Dedifferentiated amniotic fluid mesenchymal stem cell (primary cell): ENCODE measurements at regions not wholly inside any gene's neighbourhood (a gene's known extent, or its start where the extent isn't known, plus 50 kb on each side); places are given as distances from the start of the nearest gene placed in this dataset.
"Not testable (repeated sequence)": the region's sequence is repeated elsewhere in the genome, so short reads cannot be mapped to it uniquely, and the experiment has no call there.

Experiments used
- DNase-seq: peaks from one replicate; pipeline ENCODE4 v3.0.0-alpha.2; 2016; ENCODE audit errors: extremely low spot score

GRCh38 chr6:30832864-30833263 lies 51.5 kb upstream of the DDR1 start:
- no peak for DNase-seq

- no peak for DNase-seq
These were observed 53.9 kb upstream of the DDR1 start for GRCh38 chr6:30830438-30830837.

GRCh38 chr6:30829639-30830255 lies 54.6 kb upstream of the DDR1 start:
- no peak for DNase-seq

GRCh38 chr6:30829033-30829432 lies 55.3 kb upstream of the DDR1 start:
- DNase-seq: no peak

- DNase-seq: peak; percentile 94
These were observed 56.0 kb upstream of the DDR1 start for GRCh38 chr6:30828027-30828962.

GRCh38 chr6:30826961-30827342 lies 57.4 kb upstream of the DDR1 start:
- DNase-seq: no peak

- no peak for DNase-seq
These were observed 59.6 kb upstream of the DDR1 start for GRCh38 chr6:30824698-30825097.

GRCh38 chr6:30823534-30823865 lies 60.8 kb upstream of the DDR1 start:
- no peak for DNase-seq

GRCh38 chr6:30821862-30822784 lies 62.2 kb upstream of the DDR1 start:
- peak; percentile 40 for DNase-seq

GRCh38 chr6:30820193-30820592 lies 64.1 kb upstream of the DDR1 start:
- DNase-seq: peak; percentile 87

- no peak for DNase-seq
These were observed 64.9 kb upstream of the DDR1 start for GRCh38 chr6:30819297-30819917.

GRCh38 chr6:30818391-30818841 lies 65.9 kb upstream of the DDR1 start:
- peak; percentile 89 for DNase-seq

GRCh38 chr6:30816791-30817739 lies 67.3 kb upstream of the DDR1 start:
- DNase-seq: no peak

GRCh38 chr6:30816296-30816695 lies 68.0 kb upstream of the DDR1 start:
- DNase-seq: not testable (repeated sequence)

GRCh38 chr6:30815041-30815742 lies 69.1 kb upstream of the DDR1 start:
- not testable (repeated sequence) for DNase-seq

- peak; percentile 56 for DNase-seq
These were observed 69.9 kb upstream of the DDR1 start for GRCh38 chr6:30814146-30815040.

GRCh38 chr6:30813631-30814145 lies 69.3 kb upstream of the IER3 start:
- DNase-seq: no peak

- DNase-seq: no peak
These were observed 66.5 kb upstream of the IER3 start for GRCh38 chr6:30810813-30811339.
